ENCODE measurements at regions not wholly inside any gene's neighbourhood (a gene's known extent, or its start where the extent isn't known, plus 50 kb on each side); places are given as distances from the start of the nearest gene placed in this dataset.

- no peak for DNase-seq (ENCODE audit: extremely low spot score in 2 of 2)
- H3K9me3 ChIP-seq = no peaks in the 10 kb centered on the region
- H3K36me3 ChIP-seq = no peaks in the 10 kb centered on the region
- intact Hi-C loops (cut with DNase I) = no loop called here
- no peak overlapping the region for H3K4me3 ChIP-seq
- H3K4me1 ChIP-seq = no peaks in the 10 kb centered on the region
- no peaks in the 10 kb centered on the region for H3K27me3 ChIP-seq
- H3K27ac ChIP-seq = no peak overlapping the region
- TF ChIP-seq POLR2A (IDR thresholded peaks at IDR 0.05) (no peak), CTCF (IDR thresholded peaks at IDR 0.05) (no peak), POLR2AphosphoS5 (IDR thresholded peaks at IDR 0.05; ENCODE audit: insufficient read depth in 1 of 2, low read depth in 1 of 2) (no peak)
Observed at GRCh38 chr16:65622871-65623270, 501.0 kb upstream of the CDH11 start.

GRCh38 chr16:65622151-65622550 lies 500.3 kb upstream of the CDH11 start:
- intact Hi-C loops (cut with DNase I) = no loop called here
- Histone ChIP-seq H3K36me3 (no peaks in the 10 kb centered on the region), H3K4me3 (no peak overlapping the region), H3K27ac (no peak overlapping the region), H3K9me3 (no peaks in the 10 kb centered on the region), H3K4me1 (no peaks in the 10 kb centered on the region), H3K27me3 (no peaks in the 10 kb centered on the region)
- no peak for TF ChIP-seq CTCF (IDR thresholded peaks at IDR 0.05)
- TF ChIP-seq POLR2A (IDR thresholded peaks at IDR 0.05) = no peak
- no peak for TF ChIP-seq POLR2AphosphoS5 (IDR thresholded peaks at IDR 0.05; ENCODE audit: insufficient read depth in 1 of 2, low read depth in 1 of 2)
- DNase-seq (ENCODE audit: extremely low spot score in 2 of 2) = no peak

GRCh38 chr16:65621640-65622039 lies 499.8 kb upstream of the CDH11 start:
- Histone ChIP-seq H3K9me3 (no peaks in the 10 kb centered on the region), H3K4me3 (no peak overlapping the region), H3K27ac (no peak overlapping the region), H3K36me3 (no peaks in the 10 kb centered on the region), H3K4me1 (no peaks in the 10 kb centered on the region), H3K27me3 (no peaks in the 10 kb centered on the region)
- TF ChIP-seq POLR2A (IDR thresholded peaks at IDR 0.05) (no peak), CTCF (IDR thresholded peaks at IDR 0.05) (no peak), POLR2AphosphoS5 (IDR thresholded peaks at IDR 0.05; ENCODE audit: insufficient read depth in 1 of 2, low read depth in 1 of 2) (no peak)
- intact Hi-C loops (cut with DNase I) = no loop called here
- no peak for DNase-seq (ENCODE audit: extremely low spot score in 2 of 2)

- no peaks in the 10 kb centered on the region for H3K9me3 ChIP-seq
- H3K4me3 ChIP-seq = no peak overlapping the region
- no peaks in the 10 kb centered on the region for H3K4me1 ChIP-seq
- intact Hi-C loops (cut with DNase I) = no loop called here
- no peak for DNase-seq (ENCODE audit: extremely low spot score in 2 of 2)
- H3K36me3 ChIP-seq = no peaks in the 10 kb centered on the region
- H3K27me3 ChIP-seq = no peaks in the 10 kb centered on the region
- no peak overlapping the region for H3K27ac ChIP-seq
- no peak for TF ChIP-seq CTCF (IDR thresholded peaks at IDR 0.05)
Observed at GRCh38 chr16:65619606-65620005, 497.7 kb upstream of the CDH11 start.

GRCh38 chr16:65618931-65619330 lies 497.1 kb upstream of the CDH11 start:
- intact Hi-C loops (cut with DNase I) = no loop called here
- no peaks in the 10 kb centered on the region for H3K4me1 ChIP-seq
- H3K27me3 ChIP-seq = no peaks in the 10 kb centered on the region
- H3K36me3 ChIP-seq = no peaks in the 10 kb centered on the region
- H3K27ac ChIP-seq = no peak overlapping the region
- no peak for DNase-seq (ENCODE audit: extremely low spot score in 2 of 2)
- no peak overlapping the region for H3K4me3 ChIP-seq
- TF ChIP-seq POLR2AphosphoS5 (IDR thresholded peaks at IDR 0.05; ENCODE audit: insufficient read depth in 1 of 2, low read depth in 1 of 2) = no peak
- H3K9me3 ChIP-seq = no peaks in the 10 kb centered on the region

GRCh38 chr16:65618333-65618732 lies 496.5 kb upstream of the CDH11 start:
- Histone ChIP-seq H3K9me3 (no peaks in the 10 kb centered on the region), H3K4me3 (no peak overlapping the region), H3K36me3 (no peaks in the 10 kb centered on the region), H3K27ac (no peak overlapping the region), H3K27me3 (no peaks in the 10 kb centered on the region), H3K4me1 (no peaks in the 10 kb centered on the region)
- TF ChIP-seq CTCF (IDR thresholded peaks at IDR 0.05) (no peak), POLR2A (IDR thresholded peaks at IDR 0.05) (no peak), POLR2AphosphoS5 (IDR thresholded peaks at IDR 0.05; ENCODE audit: insufficient read depth in 1 of 2, low read depth in 1 of 2) (no peak)
- intact Hi-C loops (cut with DNase I) = no loop called here
- DNase-seq (ENCODE audit: extremely low spot score in 2 of 2) = no peak
